ENCODE measurements at regions not wholly inside any gene's neighbourhood (a gene's known extent, or its start where the extent isn't known, plus 50 kb on each side); places are given as distances from the start of the nearest gene placed in this dataset.

GRCh38 chr2:152827944-152828343 lies 109.5 kb downstream of the ARL6IP6 start:
- H3K9me3 ChIP-seq: no peaks in the 10 kb centered on the region
- H3K36me3 ChIP-seq (replicated peaks in 1 of 2; ENCODE audit: control insufficient read depth in 1 of 2, insufficient read depth in 2 of 2, low read length in 1 of 2): no peaks in the 10 kb centered on the region
- H4K20me1 ChIP-seq (ENCODE audit: insufficient read depth): no peaks in the 10 kb centered on the region
- WGBS (ENCODE audit: low lambda C conversion rate): 68% methylated on average over 5 of the region's 5 CpGs
- no peak overlapping the region for H3K27ac ChIP-seq (ENCODE audit: low read depth in 2 of 2, low read length in 1 of 2)
- H3K4me3 ChIP-seq (ENCODE audit: low read depth in 2 of 2, low read length in 1 of 2): no peak overlapping the region
- H3K79me2 ChIP-seq (ENCODE audit: insufficient read depth): no peaks in the 10 kb centered on the region
- H3K4me2 ChIP-seq: no peak overlapping the region
- DNase-seq: no peak
- ChIA-PET CTCF (interaction anchor here (1.0 kb wide), 1 partner anchor 33 kb away, joined by 3 read pairs; no protein-coding TSS in a partner anchor), POLR2A (no interaction called here)
- no peaks in the 10 kb centered on the region for H3K4me1 ChIP-seq (ENCODE audit: control insufficient read depth in 1 of 2, insufficient read depth in 2 of 2, low read depth in 1 of 2, low read length in 1 of 2)
- TF ChIP-seq REST (IDR thresholded peaks at IDR 0.05; ENCODE audit: low read depth, low read length) (no peak), FOSL2 (IDR thresholded peaks at IDR 0.05; ENCODE audit: borderline replicate concordance, low read depth) (no peak), RXRA (IDR thresholded peaks at IDR 0.05; ENCODE audit: borderline replicate concordance, low read depth) (no peak), TAF1 (IDR thresholded peaks at IDR 0.05; ENCODE audit: borderline replicate concordance, low read depth, low read length) (no peak), TEAD4 (IDR thresholded peaks at IDR 0.05; ENCODE audit: borderline replicate concordance, insufficient read depth) (no peak), FOXJ3 (CRISPR knock-in tag; IDR thresholded peaks at IDR 0.05) (no peak), RCOR1 (IDR thresholded peaks at IDR 0.05; ENCODE audit: low read length) (no peak), USF2 (IDR thresholded peaks at IDR 0.05; ENCODE audit: borderline replicate concordance, low read depth, low read length) (no peak), CHD2 (IDR thresholded peaks at IDR 0.05; ENCODE audit: low read length, partially characterized antibody) (no peak), IRF3 (IDR thresholded peaks at IDR 0.05; ENCODE audit: low read depth, low read length) (no peak), TCF12 (IDR thresholded peaks at IDR 0.05) (no peak), SIN3A (IDR thresholded peaks at IDR 0.05; ENCODE audit: borderline replicate concordance, low read depth, low read length) (no peak), RFX5 (IDR thresholded peaks at IDR 0.05; ENCODE audit: low read length) (no peak), ZBTB33 (IDR thresholded peaks at IDR 0.05; ENCODE audit: borderline replicate concordance, low read depth) (no peak), NRF1 (IDR thresholded peaks at IDR 0.05; ENCODE audit: low read depth, low read length) (no peak), PBX3 (IDR thresholded peaks at IDR 0.05) (no peak), NFIC (IDR thresholded peaks at IDR 0.05; ENCODE audit: borderline replicate concordance) (no peak), GATA2 (CRISPR knock-in tag; IDR thresholded peaks at IDR 0.05) (no peak), FOXM1 (IDR thresholded peaks at IDR 0.05; ENCODE audit: low read depth) (no peak)
- H3K27me3 ChIP-seq (ENCODE audit: insufficient read depth): no peaks in the 10 kb centered on the region; the same call in 1 of the 2 replicates
- no peak overlapping the region for H2AFZ ChIP-seq (ENCODE audit: low read depth)
- no peaks in the 10 kb centered on the region for H3F3A ChIP-seq (replicated peaks; ENCODE audit: insufficient read depth)
- H3K9me2 ChIP-seq: no peaks in the 10 kb centered on the region
- no peak overlapping the region for H3K9ac ChIP-seq
